ENCODE measurements at regions not wholly inside any gene's neighbourhood (a gene's known extent, or its start where the extent isn't known, plus 50 kb on each side); places are given as distances from the start of the nearest gene placed in this dataset.

- Histone ChIP-seq H2AFZ (no peak overlapping the region), H3K27ac (no peak overlapping the region), H4K20me1 (ENCODE audit: insufficient read depth) (no peaks in the 10 kb centered on the region), H3F3A (ENCODE audit: insufficient read depth, low read depth) (no peaks in the 10 kb centered on the region), H3K4me1 (replicated peaks; ENCODE audit: insufficient read depth) (no peaks in the 10 kb centered on the region), H3K4me2 (no peak overlapping the region), H3K79me2 (ENCODE audit: low read depth) (no peaks in the 10 kb centered on the region), H3K36me3 (ENCODE audit: low read depth) (no peaks in the 10 kb centered on the region), H3K9me2 (ENCODE audit: insufficient read depth) (no peaks in the 10 kb centered on the region; the same call in 1 of the 2 replicates), H3K27me3 (ENCODE audit: insufficient read depth, low read depth) (no peaks in the 10 kb centered on the region), H3K9me3 (ENCODE audit: insufficient read depth, low read depth) (no peaks in the 10 kb centered on the region), H3K4me3 (no peak overlapping the region)
- intact Hi-C loops (cut with micrococcal nuclease; ENCODE audit: unreplicated experiment) = no loop called here
- ChIA-PET CTCF (no interaction called here), POLR2A (ENCODE audit: unreplicated experiment) (no interaction called here)
- TF ChIP-seq CTCF (conservative IDR thresholded peaks at IDR 0.05) = no peak
- TF ChIP-seq EZH2 (IDR thresholded peaks at IDR 0.05; ENCODE audit: low read depth) = no peak
- no peak for DNase-seq
- no TSS peak for BruUV-seq (replicated peaks)
Measured at GRCh38 chr3:59692117-59692516, 642.3 kb upstream of the CFAP20DC start.

GRCh38 chr3:59690886-59691285, 641.1 kb upstream of the CFAP20DC start:
- CTCF ChIA-PET = no interaction called here
- TF ChIP-seq EZH2 (IDR thresholded peaks at IDR 0.05; ENCODE audit: low read depth) = no peak
- no peak for TF ChIP-seq CTCF (conservative IDR thresholded peaks at IDR 0.05)
- H4K20me1 ChIP-seq (ENCODE audit: insufficient read depth) = no peaks in the 10 kb centered on the region
- H3K4me3 ChIP-seq = no peak overlapping the region
- no peaks in the 10 kb centered on the region for H3K9me3 ChIP-seq (ENCODE audit: insufficient read depth, low read depth)
- no TSS peak for BruUV-seq (replicated peaks)
- H3K36me3 ChIP-seq (ENCODE audit: low read depth) = no peaks in the 10 kb centered on the region
- POLR2A ChIA-PET (ENCODE audit: unreplicated experiment) = no interaction called here
- no peak overlapping the region for H3K4me2 ChIP-seq
- H3F3A ChIP-seq (ENCODE audit: insufficient read depth, low read depth) = no peaks in the 10 kb centered on the region
- DNase-seq = no peak
- no peaks in the 10 kb centered on the region; the same call in 1 of the 2 replicates for H3K9me2 ChIP-seq (ENCODE audit: insufficient read depth)
- H3K27me3 ChIP-seq (ENCODE audit: insufficient read depth, low read depth) = no peaks in the 10 kb centered on the region
- H3K27ac ChIP-seq = no peak overlapping the region
- H3K4me1 ChIP-seq (replicated peaks; ENCODE audit: insufficient read depth) = no peaks in the 10 kb centered on the region
- intact Hi-C loops (cut with micrococcal nuclease; ENCODE audit: unreplicated experiment) = no loop called here
- no peaks in the 10 kb centered on the region for H3K79me2 ChIP-seq (ENCODE audit: low read depth)
- no peak overlapping the region for H2AFZ ChIP-seq

GRCh38 chr3:59688636-59689035, 638.8 kb upstream of the CFAP20DC start:
- ChIA-PET CTCF (no interaction called here), POLR2A (ENCODE audit: unreplicated experiment) (no interaction called here)
- no peak overlapping the region for H3K4me2 ChIP-seq
- H3K36me3 ChIP-seq (ENCODE audit: low read depth) = no peaks in the 10 kb centered on the region
- BruUV-seq (replicated peaks) = no TSS peak
- H3K4me3 ChIP-seq = no peak overlapping the region
- H2AFZ ChIP-seq = no peak overlapping the region
- intact Hi-C loops (cut with micrococcal nuclease; ENCODE audit: unreplicated experiment) = no loop called here
- no peak overlapping the region for H3K27ac ChIP-seq
- TF ChIP-seq CTCF (conservative IDR thresholded peaks at IDR 0.05) (no peak), EZH2 (IDR thresholded peaks at IDR 0.05; ENCODE audit: low read depth) (no peak)
- no peaks in the 10 kb centered on the region for H3K4me1 ChIP-seq (replicated peaks; ENCODE audit: insufficient read depth)
- H4K20me1 ChIP-seq (ENCODE audit: insufficient read depth) = no peaks in the 10 kb centered on the region
- DNase-seq = no peak
- H3K9me2 ChIP-seq (ENCODE audit: insufficient read depth) = no peaks in the 10 kb centered on the region; the same call in 1 of the 2 replicates
- no peaks in the 10 kb centered on the region for H3K79me2 ChIP-seq (ENCODE audit: low read depth)
- no peaks in the 10 kb centered on the region for H3K9me3 ChIP-seq (ENCODE audit: insufficient read depth, low read depth)
- no peaks in the 10 kb centered on the region for H3F3A ChIP-seq (ENCODE audit: insufficient read depth, low read depth)
- H3K27me3 ChIP-seq (ENCODE audit: insufficient read depth, low read depth) = no peaks in the 10 kb centered on the region

All from PC-9 (cell line).